ENCODE measurements at regions not wholly inside any gene's neighbourhood (a gene's known extent, or its start where the extent isn't known, plus 50 kb on each side); places are given as distances from the start of the nearest gene placed in this dataset.

GRCh38 chr5:143497749-143498148 is 94.3 kb upstream of the NR3C1 start:
- Histone ChIP-seq H3K79me2 (ENCODE audit: control insufficient read depth in 1 of 2, insufficient read depth in 2 of 2, low read length in 2 of 2) (no peaks in the 10 kb centered on the region), H3K4me3 (ENCODE audit: extremely low read depth in 1 of 4, insufficient read depth in 2 of 4, low read depth in 3 of 4, low read length in 4 of 4) (no peak overlapping the region), H3K56ac (replicated peaks; ENCODE audit: insufficient read length, low read depth, low read length) (no peak overlapping the region), H3K23ac (ENCODE audit: insufficient read length) (no peak overlapping the region), H2BK120ac (replicated peaks; ENCODE audit: low read depth, low read length) (no peak overlapping the region), H3K14ac (ENCODE audit: insufficient read length) (no peak overlapping the region), H4K8ac (ENCODE audit: extremely low read depth, insufficient read depth, low read length) (no peak overlapping the region), H3K4me2 (ENCODE audit: insufficient read depth in 1 of 2, low read depth in 2 of 2, low read length in 2 of 2) (no peak overlapping the region), H2AK5ac (ENCODE audit: low read depth, low read length) (no peak overlapping the region), H3K9ac (replicated peaks in 1 of 4; ENCODE audit: extremely low read depth in 1 of 4, low read depth in 3 of 4, low read length in 3 of 4) (no peak overlapping the region), H2BK5ac (ENCODE audit: low read depth, low read length) (no peak overlapping the region), H3K4ac (replicated peaks; ENCODE audit: insufficient read length, low read depth, low read length) (no peak overlapping the region), H3K79me1 (ENCODE audit: low read depth, low read length) (no peaks in the 10 kb centered on the region), H3K9me3 (ENCODE audit: insufficient read depth in 2 of 2, low read depth in 1 of 2, low read length in 1 of 2) (no peaks in the 10 kb centered on the region), H3K27ac (ENCODE audit: low read depth, low read length) (no peak overlapping the region), H3K27me3 (replicated peaks in 1 of 4; ENCODE audit: control insufficient read depth in 3 of 4, extremely low read depth in 1 of 4, insufficient read depth in 3 of 4, low read length in 3 of 4) (no peaks in the 10 kb centered on the region), H4K91ac (replicated peaks; ENCODE audit: insufficient read length, low read length) (no peak overlapping the region), H3K36me3 (ENCODE audit: control insufficient read depth in 2 of 4, insufficient read depth in 4 of 4, low read length in 3 of 4) (no peaks in the 10 kb centered on the region), H2BK12ac (ENCODE audit: low read depth, low read length) (no peak overlapping the region), H4K20me1 (replicated peaks in 1 of 2; ENCODE audit: control insufficient read depth in 1 of 2, insufficient read depth in 2 of 2, low read length in 2 of 2) (no peaks in the 10 kb centered on the region), H3K23me2 (ENCODE audit: low read depth, low read length) (no peaks in the 10 kb centered on the region), H4K5ac (ENCODE audit: insufficient read length, low read depth, low read length) (no peak overlapping the region), H2BK20ac (ENCODE audit: low read length) (no peak overlapping the region), H3K18ac (ENCODE audit: extremely low read depth, low read length) (no peak overlapping the region), H3K4me1 (replicated peaks in 1 of 4; ENCODE audit: control insufficient read depth in 3 of 4, insufficient read depth in 4 of 4, low read length in 3 of 4) (no peaks in the 10 kb centered on the region), H2AFZ (ENCODE audit: low read length) (no peak overlapping the region), H2BK15ac (ENCODE audit: low read length) (no peak overlapping the region)
- CTCF ChIA-PET (ENCODE audit: partially characterized antibody), result no interaction called here
- POLR2A ChIA-PET (ENCODE audit: partially characterized antibody), result no interaction called here
- FAIRE-seq (no peak), DNase-seq (ENCODE audit: low read depth in 1 of 2, low spot score in 2 of 2) (no peak)
- TF ChIP-seq, protein P1, sequence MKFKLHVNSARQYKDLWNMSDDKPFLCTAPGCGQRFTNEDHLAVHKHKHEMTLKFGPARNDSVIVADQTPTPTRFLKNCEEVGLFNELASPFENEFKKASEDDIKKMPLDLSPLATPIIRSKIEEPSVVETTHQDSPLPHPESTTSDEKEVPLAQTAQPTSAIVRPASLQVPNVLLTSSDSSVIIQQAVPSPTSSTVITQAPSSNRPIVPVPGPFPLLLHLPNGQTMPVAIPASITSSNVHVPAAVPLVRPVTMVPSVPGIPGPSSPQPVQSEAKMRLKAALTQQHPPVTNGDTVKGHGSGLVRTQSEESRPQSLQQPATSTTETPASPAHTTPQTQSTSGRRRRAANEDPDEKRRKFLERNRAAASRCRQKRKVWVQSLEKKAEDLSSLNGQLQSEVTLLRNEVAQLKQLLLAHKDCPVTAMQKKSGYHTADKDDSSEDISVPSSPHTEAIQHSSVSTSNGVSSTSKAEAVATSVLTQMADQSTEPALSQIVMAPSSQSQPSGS (IDR thresholded peaks at IDR 0.05; ENCODE audit: low read length), result no peak
- TF ChIP-seq SP4 (IDR thresholded peaks at IDR 0.05; ENCODE audit: low read length), result no peak
- no peak for TF ChIP-seq RBBP5 (IDR thresholded peaks at IDR 0.05; ENCODE audit: borderline replicate concordance, low read depth, low read length)
- TF ChIP-seq KDM4A (IDR thresholded peaks at IDR 0.05; ENCODE audit: low read depth, low read length, severe bottlenecking), result no peak
- TF ChIP-seq MAFK (IDR thresholded peaks at IDR 0.05; ENCODE audit: low read depth, low read length), result no peak
- TF ChIP-seq CTCF (IDR thresholded peaks at IDR 0.05; ENCODE audit: control extremely low read depth in 1 of 3, insufficient read depth in 1 of 3, low read depth in 1 of 3, low read length in 3 of 3), result no peak
- TF ChIP-seq POU5F1 (IDR thresholded peaks at IDR 0.05; ENCODE audit: low read depth, low read length), result no peak
- TF ChIP-seq KDM5A (IDR thresholded peaks at IDR 0.05; ENCODE audit: low read length), result no peak
- TF ChIP-seq JUND (IDR thresholded peaks at IDR 0.05; ENCODE audit: low read length), result no peak
- no peak for TF ChIP-seq JUN (IDR thresholded peaks at IDR 0.05; ENCODE audit: low read depth, low read length)
- TF ChIP-seq FOSL1 (IDR thresholded peaks at IDR 0.05; ENCODE audit: insufficient read depth, low read depth, low read length), result no peak
- no peak for TF ChIP-seq TAF7 (optimal IDR thresholded peaks at IDR 0.05; ENCODE audit: borderline replicate concordance, low read depth, low read length)
- TF ChIP-seq CHD1 (IDR thresholded peaks at IDR 0.05; ENCODE audit: low read depth, low read length), result no peak
